ENCODE measurements at regions not wholly inside any gene's neighbourhood (a gene's known extent, or its start where the extent isn't known, plus 50 kb on each side); places are given as distances from the start of the nearest gene placed in this dataset.

GRCh38 chr13:22866221-22866620 lies 314.6 kb upstream of the SGCG start:
- Histone ChIP-seq H3K79me2 (ENCODE audit: insufficient read depth, low read length) (no peaks in the 10 kb centered on the region), H3K27ac (ENCODE audit: low read depth, low read length) (no peak overlapping the region), H3K36me3 (ENCODE audit: control insufficient read depth in 1 of 2, insufficient read depth in 2 of 2, low read length in 2 of 2) (no peaks in the 10 kb centered on the region), H3K27me3 (ENCODE audit: insufficient read depth, low read length) (no peaks in the 10 kb centered on the region), H3K4me1 (ENCODE audit: control insufficient read depth in 1 of 2, insufficient read depth in 2 of 2, low read length in 2 of 2) (no peaks in the 10 kb centered on the region), H4K20me1 (ENCODE audit: insufficient read depth) (no peaks in the 10 kb centered on the region), H2AFZ (ENCODE audit: low read depth, low read length, poor library complexity, severe bottlenecking) (no peak overlapping the region), H3K9ac (ENCODE audit: low read length) (no peak overlapping the region), H3K9me2 (ENCODE audit: insufficient read depth) (no peaks in the 10 kb centered on the region), H3K4me3 (replicated peaks in 1 of 2; ENCODE audit: low read depth in 1 of 2, low read length in 2 of 2) (no peak overlapping the region), H3K4me2 (ENCODE audit: low read length) (no peak overlapping the region), H3K9me3 (ENCODE audit: control insufficient read depth in 1 of 2, insufficient read depth in 1 of 2, low read depth in 1 of 2, low read length in 2 of 2) (no peaks in the 10 kb centered on the region)
- TF ChIP-seq JUND (IDR thresholded peaks at IDR 0.05) (no peak), EGR1 (IDR thresholded peaks at IDR 0.05; ENCODE audit: low read depth) (no peak), ZNF274 (IDR thresholded peaks at IDR 0.05; ENCODE audit: low read depth, low read length) (no peak), EZH2 (IDR thresholded peaks at IDR 0.05) (no peak), MAX (IDR thresholded peaks at IDR 0.05) (no peak), SP1 (IDR thresholded peaks at IDR 0.05; ENCODE audit: low read depth) (no peak), EZH2phosphoT487 (IDR thresholded peaks at IDR 0.05; ENCODE audit: borderline replicate concordance) (no peak), ZFX (IDR thresholded peaks at IDR 0.05) (no peak), CTCF (IDR thresholded peaks at IDR 0.05 in 2 of 3, conservative IDR thresholded peaks at IDR 0.05 in 1 of 3; ENCODE audit: borderline replicate concordance in 1 of 3, insufficient read depth in 1 of 3, low read depth in 2 of 3, low read length in 2 of 3) (no peak), CBX3 (IDR thresholded peaks at IDR 0.05; ENCODE audit: low read depth) (no peak), CEBPB (IDR thresholded peaks at IDR 0.05; ENCODE audit: low read depth) (no peak), YY1 (IDR thresholded peaks at IDR 0.05; ENCODE audit: extremely low read depth, insufficient replicate concordance, low read depth, low read length) (no peak), TCF7L2 (IDR thresholded peaks at IDR 0.05; ENCODE audit: borderline replicate concordance, extremely low read depth, insufficient read depth, insufficient read length) (no peak)
- ChIA-PET RAD21 (ENCODE audit: low non-redundant PET in 1 of 2, low total read pairs in 2 of 2, uncharacterized antibody in 2 of 2, unreplicated experiment in 2 of 2) (interaction anchor here in 1 of 2 experiments (0.8 kb wide), 1 partner anchor 410 kb away, joined by 3 read pairs; no protein-coding TSS in a partner anchor), CTCF (no interaction called here), POLR2A (no interaction called here)
- DNase-seq (ENCODE audit: low read depth, low spot score) (no peak), ATAC-seq (no peak)
- intact Hi-C loops (cut with micrococcal nuclease), result no loop called here
- no TSS peak for BruUV-seq (replicated peaks)

Measured in HCT116 (cell line).